Stimulated activated CD4-positive, alpha-beta T cell treated with anti-CD3 and anti-CD28 coated beads, Interleukin-2, amount 100 ng/mL, for 4 hours (primary cell): ENCODE measurements at regions not wholly inside any gene's neighbourhood (a gene's known extent, or its start where the extent isn't known, plus 50 kb on each side); places are given as distances from the start of the nearest gene placed in this dataset.

ENCODE experiments used
- DNase-seq: peaks from one replicate; pipeline ENCODE4 v3.0.0-alpha.2; 2020; ENCODE audit warnings: low read depth

DNA sequence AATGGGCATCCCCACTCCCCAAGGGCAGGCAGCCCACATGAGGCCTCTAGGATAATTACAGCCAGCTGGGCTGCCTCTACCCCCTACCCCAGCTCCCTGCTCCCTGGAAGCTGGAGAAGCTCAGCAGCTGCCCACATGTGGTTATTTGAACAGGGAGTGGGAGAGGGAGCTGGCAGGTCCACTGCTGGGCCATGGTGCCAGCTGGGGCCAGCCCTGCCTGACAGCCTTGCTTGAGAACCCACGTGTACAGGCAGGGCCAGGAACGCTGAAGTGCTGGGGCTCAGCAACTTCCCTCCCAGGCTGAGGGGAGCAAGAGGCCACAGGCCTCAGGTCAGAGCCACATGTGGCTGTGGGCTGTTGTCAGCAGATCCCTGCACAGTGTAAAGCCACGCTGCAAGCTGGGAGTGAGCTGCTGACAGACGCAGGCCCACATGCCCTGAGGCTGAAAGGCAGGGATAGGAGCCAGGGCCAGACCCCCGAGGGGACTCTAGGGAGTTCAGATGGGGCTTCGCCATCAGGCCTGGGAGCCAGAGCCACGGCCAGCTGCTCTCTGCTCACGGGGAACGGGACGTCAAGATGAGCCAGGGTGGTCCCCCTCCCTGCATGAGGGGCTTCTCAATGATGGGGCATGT is 129.0 kb downstream of the SYF2 start:
- DNase-seq = no peak

- DNase-seq = no peak
Observed at GRCh38 chr1:25100151-25100833, 132.0 kb downstream of the SYF2 start.

- DNase-seq = no peak
Observed at GRCh38 chr1:25099343-25099951, 132.9 kb downstream of the SYF2 start.

GRCh38 chr1:25098717-25099116 is 133.6 kb downstream of the SYF2 start:
- DNase-seq = no peak

DNA sequence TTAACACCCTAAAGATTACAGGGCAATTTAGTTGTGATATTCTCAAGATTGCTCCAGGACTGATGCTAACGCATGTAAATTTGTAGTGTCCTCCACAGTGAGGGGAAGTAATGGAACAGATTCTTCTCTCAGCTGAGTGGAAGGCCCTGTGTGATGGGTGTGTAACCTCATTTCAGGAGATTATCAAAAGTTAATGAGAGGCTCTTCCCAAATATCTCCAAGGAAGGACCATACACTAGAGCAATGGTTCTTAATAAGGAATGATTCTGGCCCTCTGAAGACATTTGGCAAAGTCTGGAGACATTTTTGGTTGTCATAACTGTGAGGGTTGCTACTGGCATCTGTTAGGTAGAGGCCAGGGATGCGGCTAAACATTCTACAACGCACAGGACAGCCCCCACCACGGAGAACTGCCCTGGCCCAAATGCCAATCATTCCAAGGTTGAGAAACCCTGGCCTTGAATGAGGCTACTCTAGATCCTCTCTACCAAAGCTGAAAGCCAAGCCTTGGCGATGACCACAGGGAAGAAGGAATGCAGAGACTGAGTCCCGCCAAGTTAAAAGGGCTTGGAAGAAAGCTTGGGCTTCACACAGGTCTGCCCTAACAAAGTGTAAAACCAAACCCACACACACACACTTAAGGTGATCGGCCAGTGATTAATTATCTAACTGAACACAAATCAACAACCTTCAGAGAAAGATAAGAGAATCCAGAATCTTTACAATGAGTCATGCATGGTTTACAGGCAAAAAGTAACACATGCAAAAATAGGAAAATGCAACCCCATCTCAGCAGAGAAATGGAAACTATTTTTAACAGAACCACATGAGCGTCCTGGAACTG is 135.8 kb downstream of the SYF2 start:
- DNase-seq = no peak

GRCh38 chr1:25095635-25096200 is 136.6 kb downstream of the SYF2 start:
- DNase-seq = no peak

DNA sequence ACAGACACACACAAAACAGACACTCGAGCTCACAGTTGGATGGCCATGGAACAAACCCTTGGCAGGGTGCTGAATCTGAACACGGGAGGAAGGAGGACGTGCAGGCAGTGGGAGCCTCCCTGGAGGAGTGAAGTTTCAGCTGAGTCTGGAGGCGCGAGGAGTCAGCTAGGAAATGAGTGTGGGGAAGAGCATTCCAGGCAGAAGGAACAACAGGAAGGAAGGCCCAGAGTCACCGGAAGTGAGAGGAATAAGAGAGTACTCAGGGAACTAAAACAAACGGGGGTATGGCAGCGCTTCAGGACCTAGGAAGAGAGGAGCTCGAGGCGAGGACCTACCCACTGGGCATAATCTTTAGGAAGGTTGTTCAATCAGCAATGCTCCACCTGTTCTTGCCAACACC is 137.3 kb downstream of the SYF2 start:
- DNase-seq = no peak

GRCh38 chr1:25094229-25094628 is 138.1 kb downstream of the SYF2 start:
- no peak for DNase-seq

GRCh38 chr1:25091658-25092057 is 140.6 kb downstream of the SYF2 start:
- DNase-seq = no peak

DNA sequence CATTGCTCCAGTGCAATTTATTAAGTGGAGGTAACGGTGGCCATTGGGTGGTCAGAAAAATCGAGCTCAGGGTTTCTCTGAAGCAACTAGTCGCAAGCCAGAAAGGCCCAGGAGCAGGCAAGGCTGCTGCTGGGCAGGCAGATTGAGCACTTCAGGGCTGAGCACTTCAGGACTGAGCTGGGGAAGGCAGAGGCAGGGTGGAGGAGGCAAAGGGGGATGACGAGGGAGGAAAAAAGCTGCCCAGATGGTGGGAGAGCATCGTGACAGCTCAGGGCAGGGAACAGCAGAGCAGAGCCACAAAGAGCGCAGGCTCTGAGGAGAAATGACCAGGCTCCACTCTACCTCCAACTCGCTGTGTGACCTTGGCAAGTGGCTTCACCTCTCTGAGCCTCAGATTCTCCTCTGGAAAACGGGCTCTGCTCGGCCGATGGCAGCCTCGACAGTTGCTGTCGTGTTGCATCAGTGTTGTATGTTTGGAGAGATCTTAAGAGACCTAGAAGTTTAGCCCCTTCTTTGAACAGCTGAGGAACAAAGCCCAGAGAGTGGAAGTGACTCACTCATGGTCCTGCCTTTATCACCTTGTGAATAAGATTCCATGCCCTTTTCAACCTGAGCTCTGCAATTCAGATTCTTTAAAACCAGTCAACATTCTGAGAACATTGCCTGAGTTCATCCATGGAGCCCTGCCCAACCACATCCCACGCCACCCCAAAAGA is 141.4 kb downstream of the SYF2 start:
- no peak for DNase-seq

- DNase-seq = no peak
Observed at GRCh38 chr1:25089772-25090171, 142.5 kb downstream of the SYF2 start.

- no peak for DNase-seq
Observed at GRCh38 chr1:25088946-25089345, 143.4 kb downstream of the SYF2 start.

- no peak for DNase-seq
Observed at GRCh38 chr1:25088180-25088701, 144.1 kb downstream of the SYF2 start.

- DNase-seq = no peak
Observed at GRCh38 chr1:25086518-25087079, 145.7 kb downstream of the SYF2 start.

DNA sequence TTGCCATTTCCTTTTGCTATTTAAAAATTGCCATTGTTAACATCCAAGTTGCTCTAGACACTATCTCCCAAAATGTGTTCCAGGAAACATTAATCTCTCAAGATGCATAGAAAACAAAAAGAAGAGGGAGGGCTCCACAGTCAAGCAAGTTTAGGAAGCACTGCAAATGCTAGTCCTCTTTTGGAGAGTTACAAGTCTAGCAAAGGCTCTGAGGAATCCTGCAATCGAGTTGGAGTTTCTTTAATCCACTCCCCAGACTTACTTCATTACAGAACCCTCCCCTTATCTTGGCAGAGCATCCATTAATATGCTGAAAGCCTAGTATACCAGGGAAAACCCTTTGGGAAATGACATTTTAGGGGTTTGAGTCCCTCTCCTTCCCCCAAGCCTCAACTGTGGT is 147.9 kb downstream of the SYF2 start:
- no peak for DNase-seq

- no peak for DNase-seq
Observed at GRCh38 chr1:25083481-25084345, 148.6 kb downstream of the SYF2 start.

DNA sequence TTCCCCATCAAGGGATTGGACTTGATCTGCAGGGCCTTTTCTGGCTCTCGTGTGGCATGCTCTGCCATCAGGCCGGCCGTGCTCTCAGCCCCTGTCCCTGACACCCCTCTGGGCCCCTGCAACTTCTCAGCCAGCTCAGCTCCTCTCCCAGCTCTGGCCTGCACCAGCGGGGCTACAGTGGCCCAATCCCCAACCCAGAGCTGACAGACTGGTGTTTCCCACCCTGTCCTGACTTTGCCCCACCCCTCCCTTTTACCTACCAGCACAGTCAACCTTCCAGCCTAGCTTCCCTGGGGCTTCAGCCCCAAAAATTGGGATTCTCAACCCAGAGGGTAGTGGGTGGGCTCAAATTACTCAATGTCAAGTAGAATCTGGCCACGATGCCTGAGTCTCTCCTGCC is 149.3 kb downstream of the SYF2 start:
- no peak for DNase-seq

DNA sequence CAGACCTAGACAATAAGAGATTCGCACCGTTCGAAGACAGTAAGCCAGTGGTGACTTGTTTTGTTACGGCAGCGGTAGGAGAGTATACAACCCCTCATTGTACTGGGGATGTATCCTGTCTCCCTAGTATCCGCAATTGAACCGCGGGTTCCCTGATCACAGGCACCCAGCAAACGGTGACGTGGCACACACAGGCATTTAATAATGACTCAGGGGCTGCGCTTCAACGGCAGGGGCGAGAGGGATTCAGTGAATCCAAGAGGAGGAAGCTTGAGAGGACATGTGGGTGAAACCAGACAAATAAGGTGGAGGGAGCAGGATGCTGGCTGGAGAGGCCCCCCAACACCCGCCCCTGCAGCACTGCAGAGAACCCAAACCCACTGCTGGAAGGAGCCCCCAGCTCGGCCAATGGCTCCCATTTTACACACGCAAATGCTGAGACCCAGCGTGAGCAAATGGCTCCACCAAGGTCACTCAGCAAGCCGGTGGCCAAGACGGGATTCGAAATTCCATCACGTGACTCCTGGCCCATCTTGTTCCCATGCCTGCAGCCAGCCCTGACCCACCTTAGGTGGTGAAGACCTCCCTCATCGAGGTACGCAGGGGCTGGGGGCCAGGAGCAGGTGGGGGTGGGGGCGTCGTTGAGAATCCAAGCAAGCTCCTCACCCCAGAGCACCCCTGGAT is 149.9 kb downstream of the SYF2 start:
- DNase-seq = no peak

DNA sequence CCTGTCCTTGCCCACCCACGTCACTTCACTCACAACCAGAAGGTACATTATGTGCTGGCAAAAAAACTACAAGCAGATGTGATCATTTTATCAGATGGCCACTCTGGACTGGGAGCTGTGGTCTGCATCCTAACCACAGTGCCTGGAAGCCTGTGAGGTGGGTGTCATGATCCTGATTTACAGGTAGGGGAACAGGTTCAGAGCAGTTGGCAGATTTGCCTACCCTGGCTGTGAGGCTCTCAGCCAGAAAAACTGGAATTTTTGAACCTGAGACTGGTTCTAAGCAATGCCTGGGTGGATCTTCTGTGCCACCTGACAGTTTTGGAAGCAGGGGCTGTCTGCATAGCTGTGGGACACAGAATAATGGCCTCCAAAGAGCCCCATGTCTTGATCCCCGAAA is 150.8 kb downstream of the SYF2 start:
- DNase-seq = no peak
